ENCODE measurements at regions not wholly inside any gene's neighbourhood (a gene's known extent, or its start where the extent isn't known, plus 50 kb on each side); places are given as distances from the start of the nearest gene placed in this dataset.

DNA sequence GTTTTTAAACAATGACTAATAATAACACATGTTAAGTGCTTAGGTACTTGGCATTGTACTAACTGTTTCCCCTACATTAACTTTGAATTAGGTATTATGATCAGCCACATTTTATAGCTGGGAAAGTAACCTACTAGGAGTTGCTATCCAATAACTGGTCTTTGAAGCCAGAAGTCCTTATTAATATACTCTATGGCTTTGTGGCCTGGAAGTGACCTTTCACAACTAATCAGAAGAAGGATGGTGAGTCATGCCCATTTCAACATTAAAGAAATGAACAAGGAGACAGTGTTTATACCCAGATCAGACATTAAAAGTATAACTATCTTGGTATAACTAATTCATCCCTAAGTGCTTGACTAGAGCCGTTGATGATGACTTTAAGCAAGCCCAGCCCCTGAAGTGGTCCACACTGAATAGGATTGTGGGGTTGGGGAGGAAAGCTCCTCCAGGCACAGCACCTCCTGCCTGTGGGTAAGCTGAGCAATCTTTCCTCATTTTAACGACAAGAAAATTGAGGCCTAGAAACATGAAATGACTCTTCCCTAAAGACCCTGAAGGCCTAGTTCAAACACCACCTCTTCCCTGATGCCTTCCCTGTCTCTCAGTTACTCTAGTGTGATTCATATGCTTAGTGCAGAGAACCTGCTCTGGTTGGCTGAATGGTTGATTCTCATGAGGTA lies 71.6 kb upstream of the RFX8 start:
- Histone ChIP-seq H3K27ac (ENCODE audit: low read depth, low read length) (no peak overlapping the region), H3K4me3 (ENCODE audit: extremely low read depth in 1 of 4, insufficient read depth in 2 of 4, low read depth in 3 of 4, low read length in 4 of 4) (no peak overlapping the region), H3K27me3 (replicated peaks in 1 of 4; ENCODE audit: control insufficient read depth in 3 of 4, extremely low read depth in 1 of 4, insufficient read depth in 3 of 4, low read length in 3 of 4) (no peaks in the 10 kb centered on the region), H3K4me2 (ENCODE audit: insufficient read depth in 1 of 2, low read depth in 2 of 2, low read length in 2 of 2) (no peak overlapping the region), H2AK5ac (ENCODE audit: low read depth, low read length) (no peak overlapping the region), H2BK12ac (ENCODE audit: low read depth, low read length) (no peak overlapping the region), H2BK5ac (ENCODE audit: low read depth, low read length) (no peak overlapping the region), H3K9me3 (ENCODE audit: insufficient read depth in 2 of 2, low read depth in 1 of 2, low read length in 1 of 2) (no peaks in the 10 kb centered on the region), H3K79me1 (ENCODE audit: low read depth, low read length) (no peaks in the 10 kb centered on the region), H4K20me1 (replicated peaks in 1 of 2; ENCODE audit: control insufficient read depth in 1 of 2, insufficient read depth in 2 of 2, low read length in 2 of 2) (no peaks in the 10 kb centered on the region), H4K91ac (replicated peaks; ENCODE audit: insufficient read length, low read length) (no peak overlapping the region), H3K56ac (replicated peaks; ENCODE audit: insufficient read length, low read depth, low read length) (no peak overlapping the region), H3K9ac (replicated peaks in 1 of 4; ENCODE audit: extremely low read depth in 1 of 4, low read depth in 3 of 4, low read length in 3 of 4) (no peak overlapping the region), H2AFZ (ENCODE audit: low read length) (0 out of 2 replicates have a peak overlapping the region, but pooled peaks have one; percentile 5), H3K4me1 (replicated peaks in 1 of 4; ENCODE audit: control insufficient read depth in 3 of 4, insufficient read depth in 4 of 4, low read length in 3 of 4) (no peaks in the 10 kb centered on the region), H3K23me2 (ENCODE audit: low read depth, low read length) (no peaks in the 10 kb centered on the region), H4K8ac (ENCODE audit: extremely low read depth, insufficient read depth, low read length) (no peak overlapping the region), H2BK120ac (replicated peaks; ENCODE audit: low read depth, low read length) (no peak overlapping the region), H4K5ac (ENCODE audit: insufficient read length, low read depth, low read length) (no peak overlapping the region), H3K4ac (replicated peaks; ENCODE audit: insufficient read length, low read depth, low read length) (no peak overlapping the region), H3K18ac (ENCODE audit: extremely low read depth, low read length) (no peak overlapping the region), H2BK20ac (ENCODE audit: low read length) (no peak overlapping the region), H3K79me2 (ENCODE audit: control insufficient read depth in 1 of 2, insufficient read depth in 2 of 2, low read length in 2 of 2) (no peaks in the 10 kb centered on the region), H3K36me3 (ENCODE audit: control insufficient read depth in 2 of 4, insufficient read depth in 4 of 4, low read length in 3 of 4) (no peaks in the 10 kb centered on the region), H3K14ac (ENCODE audit: insufficient read length) (no peak overlapping the region), H2BK15ac (ENCODE audit: low read length) (no peak overlapping the region), H3K23ac (ENCODE audit: insufficient read length) (no peak overlapping the region)
- DNase-seq (ENCODE audit: low read depth in 1 of 2, low spot score in 2 of 2) (no peak), FAIRE-seq (no peak)
- CTCF ChIA-PET (ENCODE audit: partially characterized antibody) = interaction anchor here (0.7 kb wide), 1 partner anchor 16 kb away, joined by 4 read pairs; no protein-coding TSS in a partner anchor
- 90% methylated on average over 2 of the region's 2 CpGs; no CpG with 5 or more reads in 1 of the 2 experiments for WGBS, 2 experiments (ENCODE audit: extremely low coverage in 1 of 2, insufficient coverage in 1 of 2, insufficient read length in 1 of 2, insufficient replicate concordance in 2 of 2, low coverage in 1 of 2, low lambda C conversion rate in 2 of 2, missing lambda C conversion rate in 1 of 2)
- TF ChIP-seq SIRT6 (IDR thresholded peaks at IDR 0.05; ENCODE audit: low read length) = no peak
- POLR2A ChIA-PET (ENCODE audit: partially characterized antibody) = no interaction called here

Measured in H1 (cell line).